EH (cell line): ENCODE measurements at regions not wholly inside any gene's neighbourhood (a gene's known extent, or its start where the extent isn't known, plus 50 kb on each side); places are given as distances from the start of the nearest gene placed in this dataset.

Experiments
- DNase-seq: peaks from one replicate; pipeline ENCODE4 v3.0.0-alpha.2; 2015; ENCODE audit warnings: low read depth

DNA sequence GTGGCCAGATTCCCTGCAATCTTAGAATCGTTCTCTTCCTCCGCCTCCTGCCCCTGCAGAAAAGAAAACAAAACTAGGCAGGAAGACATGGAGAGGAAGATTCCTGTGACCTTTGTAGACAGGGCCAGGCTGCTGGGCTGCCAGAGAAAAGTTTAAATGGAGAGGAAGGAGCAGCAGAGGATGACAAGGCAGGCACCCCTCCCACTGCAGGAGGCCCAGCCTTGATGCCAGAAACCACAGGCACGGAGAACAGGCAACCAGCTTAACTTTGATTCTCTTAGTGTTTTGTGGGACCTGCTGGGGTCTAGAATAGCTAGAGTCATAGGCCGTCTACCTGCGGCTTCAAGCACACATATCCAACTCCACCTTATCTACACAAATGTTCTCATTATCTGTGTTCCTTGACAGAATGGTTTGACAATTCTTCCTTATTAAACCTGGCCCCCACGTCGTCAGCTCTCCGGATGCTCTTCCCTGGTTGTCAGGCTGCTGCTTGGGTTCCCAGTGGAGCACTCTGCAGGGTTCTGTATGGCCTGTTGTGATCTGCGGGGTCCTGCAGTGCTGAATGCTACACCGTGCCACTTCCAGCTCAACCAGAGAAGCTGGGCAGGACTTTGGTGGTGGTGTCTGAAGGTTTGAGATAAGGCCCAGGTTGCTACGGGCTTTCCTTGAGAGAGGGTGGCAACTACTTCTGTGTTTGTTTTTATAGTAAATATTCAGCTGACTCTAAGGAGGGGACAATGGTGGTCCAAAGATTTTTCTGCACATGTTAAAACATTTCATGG is 609.5 kb downstream of the AACS start:
- no peak for DNase-seq

DNA sequence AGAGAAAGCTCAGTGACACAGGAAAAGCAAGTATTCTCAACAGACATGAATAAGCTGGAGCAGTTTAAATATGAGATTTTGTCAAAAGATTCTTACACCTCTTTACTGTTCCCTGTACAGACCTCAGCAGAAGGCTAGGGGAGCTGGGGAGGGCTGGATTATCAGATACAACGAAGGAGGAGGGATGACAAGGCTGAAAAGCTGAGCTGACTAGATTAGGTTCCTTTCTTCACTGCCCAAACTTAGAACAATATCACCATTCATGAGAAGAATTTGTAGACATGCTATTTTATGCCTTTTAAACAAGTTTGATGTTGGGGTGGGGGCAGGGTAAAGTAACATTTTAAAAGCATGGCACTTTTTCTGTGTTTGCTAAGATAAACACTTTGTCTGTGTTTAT is 611.1 kb downstream of the AACS start:
- DNase-seq = no peak

DNA sequence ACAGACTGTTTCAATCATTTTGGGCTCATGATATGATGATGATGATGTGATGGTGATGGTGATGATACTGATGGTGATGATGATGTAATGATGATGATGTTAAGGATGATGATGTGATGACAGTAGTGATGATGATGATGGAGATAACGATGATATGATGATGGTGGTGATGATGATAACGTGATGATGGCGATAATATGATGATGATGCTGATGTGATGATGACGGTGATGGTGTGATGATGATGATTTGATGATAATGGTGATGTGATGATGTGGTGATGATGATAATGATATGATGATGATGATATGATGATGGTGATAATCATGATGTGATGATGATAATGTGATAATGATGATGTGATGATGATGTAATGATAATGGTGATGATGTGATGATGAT is 612.6 kb downstream of the AACS start:
- DNase-seq = no peak

DNA sequence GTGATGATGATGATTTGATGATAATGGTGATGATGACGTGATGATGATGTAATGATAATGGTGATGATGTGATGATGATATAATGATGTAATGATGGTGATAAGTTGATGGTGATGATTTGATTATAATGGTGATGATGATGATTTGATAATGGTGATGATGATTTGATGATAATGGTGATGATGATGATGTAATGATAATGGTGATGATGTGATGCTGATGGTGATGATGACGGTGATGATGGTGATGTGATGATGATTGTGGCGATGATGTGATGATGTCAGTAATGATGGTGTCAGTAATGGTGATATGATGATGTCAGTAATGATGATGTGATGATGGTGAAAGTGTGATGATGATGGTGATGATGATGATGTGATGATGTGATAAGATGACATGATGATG is 613.4 kb downstream of the AACS start:
- no peak for DNase-seq

DNA sequence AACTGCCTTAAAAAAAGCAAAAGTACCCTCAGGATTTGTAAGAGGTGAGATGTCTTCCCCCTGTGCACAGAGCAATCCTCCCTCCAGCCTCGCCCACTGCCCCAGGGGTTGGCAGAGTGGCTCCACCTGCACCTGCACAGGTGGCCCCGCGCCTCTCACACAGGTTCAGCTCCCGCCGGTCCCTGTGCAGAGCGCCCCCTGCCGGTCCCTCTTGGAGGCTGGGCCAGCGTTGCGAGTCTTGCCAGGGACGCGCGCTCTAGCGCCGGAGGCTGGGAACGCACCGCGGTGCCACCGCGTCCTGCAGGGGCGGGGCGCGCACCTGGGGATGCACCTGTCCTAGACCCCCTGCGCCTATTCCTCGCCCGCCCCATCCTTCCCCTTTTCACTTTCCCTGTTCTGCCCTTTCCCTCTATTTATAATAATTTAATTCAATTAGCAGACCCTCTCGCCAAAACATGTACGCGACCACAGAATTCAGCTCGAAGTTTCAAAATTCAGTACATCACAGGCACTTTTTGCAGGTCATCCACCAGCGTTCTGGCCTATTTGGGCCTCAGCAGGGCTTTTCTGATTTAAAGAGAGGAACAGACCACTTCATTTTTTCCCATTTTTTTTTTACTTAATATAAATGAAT is 618.6 kb downstream of the AACS start:
- DNase-seq = no peak

DNA sequence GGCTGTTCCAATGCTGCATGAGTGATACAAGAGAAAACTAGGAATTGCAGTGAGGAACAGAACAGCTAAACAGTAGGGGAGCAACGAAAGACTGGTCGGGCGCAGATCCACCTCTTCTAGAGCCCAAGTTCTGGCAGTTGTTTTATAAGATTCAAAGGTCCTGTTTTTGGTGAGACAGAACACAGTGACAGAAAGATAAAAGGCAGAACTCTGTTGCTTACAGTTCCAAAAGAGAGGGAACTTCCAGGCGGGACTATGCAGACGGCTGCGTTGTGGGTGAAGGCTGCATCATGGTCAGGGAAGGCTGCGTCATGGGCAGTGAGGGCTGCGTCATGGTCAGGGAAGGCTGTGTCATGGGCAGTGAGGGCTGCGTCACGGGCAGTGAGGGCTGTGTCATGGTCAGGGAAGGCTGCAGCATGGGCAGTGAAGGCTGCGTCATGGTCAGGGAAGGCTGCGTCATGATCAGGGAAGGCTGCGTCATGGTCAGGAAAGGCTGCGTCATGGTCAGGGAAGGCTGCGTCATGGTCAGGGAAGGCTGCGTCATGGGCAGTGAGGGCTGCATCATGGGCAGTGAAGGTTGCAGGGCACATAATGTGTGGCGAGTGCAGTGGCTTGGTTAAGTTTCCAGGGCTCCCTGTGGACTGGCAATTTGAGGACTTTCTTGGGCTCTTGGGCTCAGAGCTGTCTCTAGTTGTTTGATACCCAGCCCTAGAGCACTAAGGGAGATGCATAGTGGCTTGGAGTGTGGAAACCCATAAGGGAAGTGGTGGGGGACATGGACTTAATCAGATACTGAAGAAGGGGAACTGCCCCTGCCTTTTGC is 619.9 kb downstream of the AACS start:
- DNase-seq = no peak

DNA sequence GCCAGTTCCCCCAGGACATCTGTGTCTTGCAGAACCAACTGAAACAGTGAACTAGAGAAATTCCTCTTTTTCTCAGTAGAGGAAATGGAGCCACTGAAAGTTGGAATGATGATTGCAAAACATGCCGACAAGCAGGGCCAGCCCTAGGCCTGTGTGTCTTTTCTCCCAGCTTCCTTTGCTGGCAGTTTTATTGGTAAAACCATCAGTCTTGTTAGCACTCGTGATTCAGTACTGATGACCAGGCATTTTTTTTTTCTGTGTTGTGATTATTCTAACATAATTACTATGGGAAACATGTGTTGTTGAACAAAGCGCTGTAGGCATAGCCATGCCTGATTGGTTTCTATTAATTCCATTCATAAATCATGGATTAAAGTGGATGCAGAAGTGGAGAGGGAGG is 620.7 kb downstream of the AACS start:
- no peak for DNase-seq

DNA sequence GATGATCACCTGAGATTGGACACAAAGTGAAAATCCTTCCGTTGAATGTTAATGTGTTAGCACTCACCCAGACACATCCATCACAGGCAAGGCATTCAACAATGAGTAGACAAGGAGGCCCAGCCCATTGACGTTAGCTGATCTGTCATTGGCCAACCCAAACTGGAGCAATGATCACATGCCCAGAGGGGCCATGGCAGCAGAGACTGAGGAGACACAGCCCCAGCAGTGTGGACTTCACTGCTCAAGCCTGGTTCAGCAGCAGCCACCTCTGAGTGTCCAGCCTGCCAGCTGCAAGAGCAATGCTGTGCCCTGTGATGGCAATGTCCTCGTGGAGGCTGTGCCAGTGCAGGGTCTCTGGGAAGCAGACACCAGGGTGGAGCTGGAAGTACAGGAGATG is 622.2 kb downstream of the AACS start:
- DNase-seq = no peak

DNA sequence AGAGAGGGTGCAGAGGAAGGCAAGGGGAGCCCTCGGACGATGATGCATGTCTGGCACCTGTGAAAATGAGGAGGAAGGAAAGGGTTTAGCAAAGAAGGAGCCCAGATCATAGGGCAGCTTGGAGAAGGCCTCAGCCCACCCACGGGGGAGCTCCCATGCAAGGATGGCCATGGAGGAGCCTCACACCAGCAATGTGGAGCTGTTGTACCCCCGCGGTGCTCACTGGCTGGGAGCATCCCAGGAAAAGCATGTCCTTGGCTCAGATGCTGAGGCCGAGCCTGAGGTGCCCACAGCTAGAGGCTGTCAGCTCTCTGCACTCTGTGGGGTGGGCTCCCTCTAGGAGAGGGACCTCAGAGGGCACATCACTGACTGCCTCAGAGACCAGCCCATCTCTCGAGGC is 622.6 kb downstream of the AACS start:
- DNase-seq = no peak

DNA sequence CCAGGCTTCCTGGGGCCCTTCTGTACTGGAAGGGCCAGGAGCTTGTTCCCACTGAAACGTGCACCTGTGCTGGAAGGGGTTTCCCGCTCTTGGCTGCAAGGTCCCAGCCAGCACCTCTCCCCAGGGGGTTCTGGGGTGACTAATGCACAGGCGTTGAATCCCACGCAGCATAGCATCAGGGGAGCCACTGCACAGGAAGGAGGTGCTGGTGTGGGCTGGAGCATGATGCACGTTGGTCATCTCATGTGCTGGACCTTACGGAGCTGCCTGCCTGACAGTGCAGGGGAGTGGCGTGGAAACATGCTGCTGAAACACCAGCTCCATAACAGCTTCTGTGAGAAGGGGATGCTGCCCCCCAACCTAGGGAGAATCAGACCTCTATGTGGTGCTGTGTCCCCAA is 623.0 kb downstream of the AACS start:
- DNase-seq = no peak

DNA sequence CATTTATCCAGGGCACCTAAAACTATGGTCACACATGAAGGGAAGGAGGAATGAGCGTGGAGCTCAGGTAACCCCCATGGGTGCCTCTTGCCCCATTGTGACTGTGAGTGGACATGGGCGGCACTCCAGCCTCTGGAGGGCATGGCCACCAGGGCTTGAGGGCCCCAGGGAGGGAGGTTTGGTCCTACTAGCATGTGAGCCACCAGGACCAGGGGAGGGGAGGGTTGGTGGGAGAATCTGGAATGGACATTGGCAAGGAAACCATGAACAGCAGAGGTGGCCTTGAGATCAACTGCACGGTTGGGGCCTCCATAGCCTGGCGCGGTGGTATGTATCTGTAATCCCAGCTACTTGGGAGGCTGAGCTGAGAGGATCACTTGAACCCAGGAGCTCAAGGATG is 623.6 kb downstream of the AACS start:
- no peak for DNase-seq

DNA sequence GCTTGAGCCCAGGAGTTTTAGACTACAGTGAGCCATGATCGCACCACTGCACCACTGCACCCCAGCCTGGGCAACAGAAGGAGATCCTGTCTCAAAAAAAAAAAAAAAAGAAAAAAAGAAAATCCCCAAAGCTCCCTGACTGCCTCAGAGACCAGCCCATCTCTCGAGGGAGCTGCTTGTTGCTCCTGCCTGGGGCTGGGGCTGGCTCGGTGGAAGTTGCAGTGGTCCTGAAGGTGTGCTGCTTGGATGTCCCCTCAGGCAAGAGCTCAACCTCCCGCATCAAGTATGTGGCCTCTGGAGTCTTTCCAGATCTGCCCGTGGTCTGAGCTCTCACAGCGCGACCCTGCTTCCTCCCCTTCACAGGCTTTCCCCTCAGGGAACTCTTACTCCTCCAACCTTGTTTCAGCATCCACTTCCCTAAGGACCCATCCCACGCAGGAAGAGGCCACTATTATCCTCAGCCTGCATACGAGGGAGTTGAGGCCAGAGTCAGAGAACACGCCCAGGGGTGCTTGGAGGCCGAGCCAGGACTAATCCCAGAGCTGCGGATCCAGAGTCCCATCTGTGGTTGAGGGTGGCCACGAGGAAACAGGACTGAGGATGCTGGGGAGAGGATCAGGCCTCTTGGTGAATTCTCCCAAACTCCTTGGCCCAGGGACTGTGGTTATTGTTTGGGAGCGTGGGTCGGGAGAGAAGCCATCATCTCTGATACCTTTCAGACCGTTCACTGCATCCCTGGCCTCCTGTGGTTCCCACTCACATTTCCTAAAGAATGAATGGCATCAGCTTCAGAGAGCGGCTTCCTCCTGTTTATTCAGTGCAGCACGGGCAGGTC is 624.6 kb downstream of the AACS start:
- no peak for DNase-seq

DNA sequence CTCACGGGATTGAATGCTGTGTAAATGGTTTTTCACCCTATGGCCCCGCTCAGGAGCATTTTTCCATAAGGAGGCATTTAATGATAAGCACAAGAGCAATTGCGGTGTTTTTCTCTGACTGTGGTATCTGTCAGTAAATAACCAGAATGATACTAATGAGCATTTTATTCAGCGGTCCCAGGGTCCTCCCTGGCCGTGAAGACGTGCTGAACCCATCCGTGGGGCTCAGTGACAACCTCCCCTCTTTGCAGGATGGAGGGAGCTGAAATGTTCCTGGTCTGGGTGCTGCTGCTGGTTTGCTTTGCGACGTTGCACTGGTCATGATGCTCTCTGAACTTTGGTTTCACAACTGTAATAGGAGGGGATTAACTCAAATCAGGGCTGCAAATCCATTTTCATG is 625.6 kb downstream of the AACS start:
- DNase-seq = no peak

DNA sequence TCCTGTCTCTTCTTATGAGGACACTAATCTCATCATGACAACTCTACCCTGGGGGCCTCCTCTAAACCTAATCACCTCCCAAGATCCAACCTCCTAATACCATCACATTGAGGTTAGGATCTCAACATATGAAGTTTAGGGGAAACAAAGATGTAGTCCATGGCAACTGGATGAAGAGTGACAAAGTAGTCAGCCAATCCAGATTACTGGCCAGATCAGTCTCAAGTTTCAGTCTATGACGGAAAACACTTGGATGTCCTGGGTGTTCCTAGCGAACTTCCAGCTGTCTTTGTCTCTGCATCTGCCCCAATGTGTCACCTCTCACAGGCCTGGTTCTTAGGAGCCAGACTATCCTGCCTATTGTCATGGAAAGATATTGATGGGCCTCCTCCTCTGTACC is 630.8 kb downstream of the AACS start:
- DNase-seq = no peak

DNA sequence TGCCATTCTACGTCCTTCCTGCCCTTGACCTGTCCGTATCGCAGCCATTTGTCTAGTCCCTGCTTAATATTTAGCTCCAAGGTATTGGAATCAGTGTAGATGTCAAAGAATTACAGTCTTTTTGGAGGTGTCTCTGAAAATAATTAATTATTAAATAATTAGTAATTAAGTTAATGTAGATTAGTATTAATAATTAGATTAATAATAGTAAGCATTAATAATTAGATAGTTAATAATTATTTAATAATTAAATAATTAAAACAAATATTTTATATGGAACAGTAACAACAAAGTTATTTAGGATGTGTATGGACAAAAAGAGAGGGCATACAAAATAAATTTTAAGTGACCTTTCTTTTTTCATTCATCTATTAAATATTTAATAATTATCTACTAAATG is 639.6 kb downstream of the AACS start:
- no peak for DNase-seq

DNA sequence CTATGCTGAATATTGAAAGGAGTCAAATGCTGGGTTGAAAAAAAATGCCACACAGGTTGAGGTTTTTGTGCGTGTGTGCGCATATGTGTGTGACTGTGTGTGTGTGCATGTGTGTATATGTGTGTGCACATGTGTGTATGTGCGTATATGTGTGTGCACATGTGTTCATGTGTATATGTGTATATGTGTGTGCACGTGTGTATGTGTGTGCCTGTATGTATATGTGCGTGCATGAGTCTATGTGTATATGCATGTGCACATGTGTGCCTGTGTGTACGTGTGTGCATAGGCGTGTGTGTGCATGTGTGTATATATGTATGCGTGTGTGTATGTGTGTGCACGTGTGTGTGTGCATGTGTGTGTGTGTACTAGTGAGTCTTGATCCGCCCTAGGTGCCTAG is 655.7 kb downstream of the AACS start:
- DNase-seq = no peak

DNA sequence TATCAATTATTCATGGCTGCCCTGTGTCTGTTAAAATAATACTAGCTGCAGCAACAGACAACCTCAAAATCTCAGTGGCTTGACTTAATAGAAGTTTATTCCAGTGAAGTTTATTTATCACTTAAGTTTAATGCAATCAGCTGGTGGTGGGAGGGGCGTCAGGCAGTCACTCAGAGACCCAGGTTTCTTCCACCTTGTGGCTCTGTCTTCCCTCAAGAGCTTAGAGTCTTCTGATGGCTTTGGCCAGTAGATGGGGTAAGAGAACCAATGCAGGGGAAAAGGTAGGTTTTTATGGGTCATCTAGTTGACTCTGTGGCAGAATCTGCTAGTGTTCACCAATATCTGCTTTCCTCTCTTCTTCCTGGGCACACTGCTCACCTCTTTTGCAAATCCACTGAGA is 668.9 kb downstream of the AACS start:
- no peak for DNase-seq

DNA sequence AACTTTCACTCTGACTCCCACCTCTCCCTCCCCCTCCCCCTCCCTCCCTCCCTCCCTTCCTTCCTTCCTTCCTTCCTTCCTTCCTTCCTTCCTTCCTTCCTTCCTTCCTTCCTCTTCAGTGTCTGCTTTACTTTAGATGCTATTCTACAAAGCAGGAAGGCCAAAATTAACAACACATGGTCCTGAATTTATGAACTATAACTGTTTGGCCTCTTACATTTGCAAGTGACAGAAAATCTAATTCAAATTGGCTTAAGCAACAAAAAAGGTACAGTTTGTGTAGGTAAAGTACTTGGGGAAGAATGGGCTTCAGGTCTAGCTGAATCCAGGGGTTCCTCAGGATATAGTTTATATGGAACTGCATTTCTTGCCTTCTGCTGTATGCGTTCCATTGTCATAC is 673.0 kb downstream of the AACS start:
- DNase-seq = no peak

DNA sequence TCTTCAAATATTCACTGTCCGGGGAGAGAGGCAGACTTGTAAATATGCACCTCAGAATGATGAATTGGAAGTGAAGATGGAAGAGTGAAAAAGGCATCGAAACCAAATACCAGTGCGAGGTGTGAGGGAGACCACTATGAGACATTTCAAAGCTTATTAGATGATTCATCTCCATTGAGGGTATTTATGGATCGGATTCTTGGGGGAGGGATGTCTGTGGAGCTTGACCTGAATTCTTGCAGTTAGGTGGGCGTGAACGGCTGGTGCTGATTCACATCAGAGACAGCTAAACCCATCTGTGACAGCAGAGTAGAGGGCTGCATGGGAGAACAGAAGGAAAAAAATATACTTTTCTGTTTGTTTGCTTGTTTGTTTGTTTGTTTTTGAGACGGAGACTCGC is 677.2 kb downstream of the AACS start:
- no peak for DNase-seq

DNA sequence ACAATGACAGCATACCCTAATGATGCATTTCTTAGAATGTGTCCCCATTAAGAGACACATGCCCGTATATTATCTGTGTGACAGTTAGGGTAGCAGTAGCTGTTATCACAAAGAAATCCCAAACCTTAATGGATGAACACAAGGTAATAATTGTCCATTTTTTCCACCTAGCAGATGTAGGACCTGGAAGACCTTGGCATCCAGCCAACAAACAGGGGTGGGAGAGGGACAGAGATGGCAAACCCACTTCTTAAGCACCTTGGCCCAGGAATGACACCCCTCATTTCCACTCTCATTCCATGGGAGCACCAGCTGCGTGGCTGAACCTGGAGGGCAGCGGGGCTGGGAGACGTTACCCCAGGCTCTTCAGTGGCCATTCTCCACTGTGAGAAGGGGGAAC is 679.0 kb downstream of the AACS start:
- no peak for DNase-seq

DNA sequence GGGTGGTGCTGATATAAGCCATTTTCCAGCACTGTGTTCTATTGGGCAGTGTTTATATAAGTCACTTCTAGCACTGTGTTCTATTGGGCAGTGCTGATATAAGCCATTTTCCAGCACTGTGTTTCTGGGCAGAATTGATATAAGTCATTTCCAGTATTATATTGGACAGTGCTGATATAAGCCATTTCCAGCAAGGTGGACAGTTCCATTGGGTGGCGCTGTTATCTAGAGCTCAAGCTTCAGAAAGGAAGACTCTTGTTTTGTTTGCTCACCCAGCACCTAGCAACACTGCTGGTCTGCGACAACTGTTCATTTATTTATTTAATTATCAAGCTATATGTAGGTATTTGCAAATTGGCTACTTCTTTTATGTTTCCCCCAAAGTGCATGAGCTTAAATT is 690.3 kb downstream of the AACS start:
- no peak for DNase-seq

DNA sequence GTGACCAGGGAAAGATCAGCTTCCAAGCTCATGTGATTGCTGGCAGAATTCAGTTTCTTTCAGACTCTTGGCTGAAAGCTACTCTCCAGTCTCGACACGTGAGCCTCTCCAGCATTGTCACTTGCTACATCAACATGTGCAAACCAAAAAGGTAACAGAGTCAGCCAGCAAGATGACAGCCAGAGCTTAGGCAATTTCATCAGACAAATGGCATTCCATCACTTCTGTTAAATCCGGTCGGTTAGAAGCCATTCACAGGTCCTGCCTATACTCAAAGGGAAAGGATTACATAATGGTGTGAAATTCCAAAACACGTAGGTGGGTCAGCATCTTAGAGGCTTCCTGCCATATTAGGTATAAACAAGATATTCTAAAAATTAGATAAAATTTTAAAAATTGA is 700.9 kb downstream of the AACS start:
- DNase-seq = no peak
